Umbilical cord (tissue), 1 donor: ENCODE measurements at regions not wholly inside any gene's neighbourhood (a gene's known extent, or its start where the extent isn't known, plus 50 kb on each side); places are given as distances from the start of the nearest gene placed in this dataset.
"Not testable (repeated sequence)": the region's sequence is repeated elsewhere in the genome, so short reads cannot be mapped to it uniquely, and the experiment has no call there.

ENCODE experiments used
- DNase-seq: peaks from one replicate; pipeline ENCODE4 v3.0.0-alpha.2; 2015; ENCODE audit warnings: low spot score

DNA sequence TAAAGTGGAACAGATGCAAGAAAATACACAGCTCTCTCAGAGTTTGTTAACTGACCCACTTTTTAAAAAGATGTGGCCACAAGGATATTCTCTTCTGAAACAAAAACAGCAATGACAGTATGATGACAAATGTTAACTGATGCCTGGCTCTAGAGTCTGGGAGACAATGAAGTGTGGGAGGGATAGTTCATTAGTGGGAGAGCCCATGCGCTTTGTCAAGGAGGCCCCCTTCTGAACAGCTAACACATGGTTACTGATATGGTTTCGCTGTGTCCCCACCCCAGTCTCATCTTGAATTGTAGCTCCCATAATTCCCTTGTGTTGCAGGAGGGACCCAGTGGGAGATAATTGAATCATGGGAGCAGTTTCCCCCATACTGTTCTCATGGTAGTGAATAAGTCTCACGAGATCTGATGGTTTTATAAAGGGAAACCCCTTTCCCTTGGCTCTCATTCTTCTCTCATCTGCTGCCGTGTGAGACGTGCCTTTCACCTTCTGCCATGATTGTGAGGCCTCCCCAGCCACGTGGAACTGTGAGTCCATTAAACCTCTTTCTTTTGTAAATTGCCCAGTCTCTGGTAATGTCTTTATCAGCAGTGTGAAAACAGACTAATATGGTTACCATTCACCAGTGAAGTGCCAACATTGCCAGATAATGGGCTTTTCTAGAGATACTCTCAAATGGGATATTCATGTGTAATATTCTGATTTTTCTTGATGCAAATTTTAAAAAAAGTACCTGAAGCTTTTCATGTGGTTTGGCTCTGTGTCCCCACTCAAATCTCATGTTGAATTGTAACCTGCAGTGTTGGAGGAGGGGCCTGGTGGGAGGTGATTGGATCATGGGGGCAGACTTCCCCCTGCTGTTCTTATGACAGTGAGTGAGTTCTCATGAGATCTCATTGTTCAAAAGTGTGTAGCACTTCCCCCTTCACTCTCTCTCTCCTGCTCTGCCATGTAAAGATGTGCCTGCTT is 435.8 kb downstream of the SHISA9 start:
- not testable (repeated sequence) for DNase-seq

- no peak for DNase-seq
These were observed 436.6 kb downstream of the SHISA9 start for GRCh38 chr16:13338044-13338443.

- no peak for DNase-seq
These were observed 441.3 kb downstream of the SHISA9 start for GRCh38 chr16:13342675-13343074.

GRCh38 chr16:13344001-13344400 is 442.6 kb downstream of the SHISA9 start:
- DNase-seq, result no peak

DNA sequence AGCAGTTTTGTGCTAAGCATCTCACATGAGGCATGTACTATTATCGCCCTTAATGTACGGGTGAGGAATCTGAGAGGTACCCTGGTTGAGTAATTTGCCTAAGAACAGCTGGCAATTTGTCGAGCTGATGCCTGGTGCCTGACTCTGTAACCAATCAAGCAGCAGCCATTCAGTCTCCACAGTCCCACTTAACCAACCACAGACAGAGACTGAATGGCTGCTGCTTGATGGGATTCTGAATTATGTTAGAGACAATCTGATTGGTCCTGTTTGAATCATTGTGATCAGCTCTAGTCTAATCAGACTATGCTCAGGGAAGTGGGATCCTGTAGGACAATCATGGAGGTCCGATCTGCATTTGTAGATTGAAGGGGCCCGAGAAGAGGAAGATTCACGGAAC is 447.0 kb downstream of the SHISA9 start:
- no peak for DNase-seq

DNA sequence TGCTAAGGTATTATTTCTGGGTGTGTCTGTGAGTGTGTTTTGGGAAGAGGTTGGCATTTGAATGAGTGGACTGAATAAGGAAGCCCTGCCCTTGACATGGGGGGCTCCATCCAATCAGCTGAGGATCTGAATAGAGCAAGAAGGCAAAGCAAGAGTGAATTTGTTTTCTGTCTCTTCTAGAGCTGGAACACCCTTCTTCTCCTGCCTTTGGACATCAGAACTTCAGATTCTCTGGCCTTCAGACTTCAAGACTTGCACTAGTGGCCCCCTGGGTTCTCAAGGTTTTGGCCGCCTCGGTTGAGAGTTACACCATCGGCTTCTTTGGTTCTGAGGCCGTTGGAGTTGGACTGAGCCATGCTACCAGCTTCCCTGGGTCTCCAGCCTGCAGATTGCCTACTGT is 448.6 kb downstream of the SHISA9 start:
- no peak for DNase-seq

DNA sequence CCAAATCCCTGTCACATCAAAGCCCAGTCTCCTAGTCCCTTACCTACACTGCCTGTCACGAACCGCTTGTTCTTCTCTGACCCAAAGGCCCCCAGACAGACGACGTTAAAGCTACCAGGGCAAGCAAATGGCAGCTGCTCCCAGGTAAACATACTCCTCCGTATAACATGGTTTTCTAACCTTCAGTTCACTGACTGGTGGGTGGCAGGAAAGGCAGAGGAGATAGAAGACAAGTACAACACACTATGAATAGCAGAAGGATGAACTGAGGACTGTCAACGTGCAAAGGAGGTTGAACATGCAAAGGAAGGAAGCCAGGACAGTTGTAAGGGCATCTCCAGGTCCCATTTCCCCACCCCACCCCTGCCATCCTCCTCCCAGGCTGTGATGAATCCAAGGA is 449.8 kb downstream of the SHISA9 start:
- no peak for DNase-seq

DNA sequence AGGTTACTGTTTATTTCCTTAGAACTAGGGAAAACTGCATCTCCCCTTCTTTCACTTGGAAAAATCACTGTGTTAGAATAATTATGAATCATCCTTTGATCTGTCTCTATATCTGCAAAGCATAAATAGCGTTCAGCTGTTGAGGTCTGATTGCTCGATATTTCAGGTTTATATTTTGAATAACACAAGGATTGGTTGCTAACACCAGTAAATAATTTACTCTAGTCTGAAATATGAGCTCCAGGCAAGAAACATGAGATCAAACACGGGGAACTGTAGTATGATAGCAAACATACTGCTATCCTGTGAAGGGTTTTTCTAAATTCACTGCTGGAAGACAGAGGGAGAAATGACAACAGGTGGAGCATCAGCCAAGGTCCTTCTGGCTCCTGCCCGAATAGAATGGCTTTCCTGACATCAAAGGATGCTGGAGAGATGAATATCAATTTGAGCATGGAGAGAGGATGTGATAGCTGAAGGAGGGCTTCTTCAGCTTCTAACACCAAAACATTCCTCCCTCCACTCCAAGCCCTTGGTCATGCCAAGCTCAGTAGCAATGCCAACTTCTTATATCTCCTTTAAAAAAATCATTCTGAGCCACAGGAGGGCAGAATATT is 450.3 kb downstream of the SHISA9 start:
- DNase-seq, result no peak

- DNase-seq, result not testable (repeated sequence)
These were observed 451.4 kb downstream of the SHISA9 start for GRCh38 chr16:13352796-13353195.

GRCh38 chr16:13357842-13358241 is 456.4 kb downstream of the SHISA9 start:
- DNase-seq, result not testable (repeated sequence)

GRCh38 chr16:13359835-13360234 is 458.4 kb downstream of the SHISA9 start:
- no peak for DNase-seq

GRCh38 chr16:13372421-13372820 is 471.0 kb downstream of the SHISA9 start:
- no peak for DNase-seq

DNA sequence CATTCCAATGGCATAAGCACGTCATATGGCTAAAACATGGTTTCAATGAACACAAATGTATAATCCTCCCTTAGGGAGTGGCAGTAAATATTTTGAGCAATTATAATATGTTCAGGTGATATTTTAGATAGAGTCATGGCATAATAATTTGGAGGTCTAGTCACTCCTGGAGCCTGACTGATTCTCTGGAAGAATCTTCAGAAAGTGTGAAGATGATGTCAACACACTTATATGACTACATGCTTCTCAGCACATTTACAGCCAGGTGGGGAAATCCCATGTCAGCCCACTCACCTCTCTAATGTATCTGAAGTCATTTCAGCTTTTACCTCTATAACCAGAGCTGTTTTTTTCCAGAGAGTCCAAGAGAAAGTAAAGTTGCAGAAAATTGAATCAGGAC is 474.8 kb downstream of the SHISA9 start:
- no peak for DNase-seq

DNA sequence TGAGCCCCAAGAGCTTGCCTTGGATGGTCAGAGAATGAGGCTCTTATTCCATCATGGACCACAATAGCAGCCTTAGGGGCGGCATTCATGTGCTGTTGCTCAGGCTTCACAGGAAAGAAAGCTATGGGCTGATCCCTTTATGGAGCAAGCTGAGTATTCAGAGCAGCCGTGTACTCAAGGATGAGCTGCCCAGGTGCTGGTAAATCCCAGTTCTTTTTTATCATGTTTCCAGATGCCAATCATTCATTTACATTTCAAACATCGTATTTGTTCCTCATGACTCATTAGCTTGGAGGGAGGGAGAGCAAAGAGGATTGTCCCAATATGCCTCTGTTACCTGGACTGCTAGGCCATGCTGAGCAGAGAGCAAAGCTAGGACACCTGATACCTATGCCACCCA is 475.7 kb downstream of the SHISA9 start:
- no peak for DNase-seq

GRCh38 chr16:13378151-13378550 is 476.8 kb downstream of the SHISA9 start:
- no peak for DNase-seq

GRCh38 chr16:13379266-13379665 is 477.9 kb downstream of the SHISA9 start:
- no peak for DNase-seq

GRCh38 chr16:13385156-13386040 is 484.0 kb downstream of the SHISA9 start:
- DNase-seq, result not testable (repeated sequence)

- DNase-seq, result no peak
These were observed 488.9 kb downstream of the SHISA9 start for GRCh38 chr16:13390093-13390985.

GRCh38 chr16:13390986-13391305 is 489.5 kb downstream of the SHISA9 start:
- DNase-seq, result no peak

DNA sequence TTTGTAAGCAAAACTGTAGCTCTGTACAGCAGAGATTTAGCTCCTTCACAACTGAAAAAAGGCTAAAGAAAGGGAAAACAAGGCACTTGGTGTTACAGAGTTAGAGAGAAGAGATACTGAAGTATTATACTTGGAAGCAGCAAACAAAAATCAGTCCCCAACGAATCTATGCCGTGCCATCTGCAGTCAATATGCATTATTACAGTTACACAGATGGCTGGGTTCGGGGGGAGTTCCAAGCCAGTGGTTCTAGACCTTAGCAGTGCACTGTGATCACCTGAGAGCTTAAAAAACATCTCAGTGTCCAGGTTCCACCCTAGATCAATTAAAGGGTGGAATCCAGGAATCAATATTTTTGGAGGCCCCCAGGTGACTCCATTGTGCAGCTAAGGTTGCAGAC is 489.9 kb downstream of the SHISA9 start:
- DNase-seq, result no peak

DNA sequence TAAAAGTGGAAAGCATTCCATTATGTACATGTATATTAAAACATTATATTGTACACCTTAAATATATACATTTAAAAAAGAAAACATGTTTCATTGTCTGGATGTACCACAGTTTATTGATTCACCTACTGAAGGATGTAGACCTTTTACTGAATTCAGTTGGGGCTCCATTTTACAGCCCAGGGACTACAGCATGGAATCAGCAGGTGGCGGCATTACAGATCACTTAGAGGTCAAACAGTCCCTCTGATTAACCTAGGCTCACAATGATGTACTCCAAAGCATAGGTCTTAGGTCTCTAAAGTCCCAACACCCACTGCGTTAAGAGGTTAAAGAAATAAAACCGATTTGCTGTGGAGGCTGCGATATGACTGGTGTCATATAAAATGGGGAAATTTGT is 490.9 kb downstream of the SHISA9 start:
- no peak for DNase-seq
